ENCODE measurements at regions not wholly inside any gene's neighbourhood (a gene's known extent, or its start where the extent isn't known, plus 50 kb on each side); places are given as distances from the start of the nearest gene placed in this dataset.
"Not testable (repeated sequence)": the region's sequence is repeated elsewhere in the genome, so short reads cannot be mapped to it uniquely, and the experiment has no call there.

GRCh38 chr1:211890091-211890995 lies 59.8 kb upstream of the LPGAT1 start:
- DNase-seq; H3K36me3 ChIP-seq (replicated peaks; ENCODE audit: control insufficient read depth, insufficient read depth, low read length); H3K4me3 ChIP-seq (ENCODE audit: insufficient read depth, low read depth, low read length); H3K27me3 ChIP-seq (ENCODE audit: control insufficient read depth, insufficient read depth, low read length): not testable (repeated sequence)

GRCh38 chr1:211889307-211890090 lies 58.9 kb upstream of the LPGAT1 start:
- H3K4me3 ChIP-seq (ENCODE audit: insufficient read depth, low read depth, low read length) = peak overlapping the region; percentile 40
- peak; percentile 60 for DNase-seq
- not testable (repeated sequence) for H3K36me3 ChIP-seq (replicated peaks; ENCODE audit: control insufficient read depth, insufficient read depth, low read length); H3K27me3 ChIP-seq (ENCODE audit: control insufficient read depth, insufficient read depth, low read length)

GRCh38 chr1:211886551-211886950 lies 56.0 kb upstream of the LPGAT1 start:
- no peak for DNase-seq
- no peaks in the 10 kb centered on the region; the same call in 1 of the 2 replicates for H3K27me3 ChIP-seq (ENCODE audit: control insufficient read depth, insufficient read depth, low read length)
- H3K4me3 ChIP-seq (ENCODE audit: insufficient read depth, low read depth, low read length) = no peak overlapping the region
- no peaks in the 10 kb centered on the region for H3K36me3 ChIP-seq (replicated peaks; ENCODE audit: control insufficient read depth, insufficient read depth, low read length)

- DNase-seq = no peak
- no peaks in the 10 kb centered on the region for H3K36me3 ChIP-seq (replicated peaks; ENCODE audit: control insufficient read depth, insufficient read depth, low read length)
Observed at GRCh38 chr1:211885747-211886522, 55.4 kb upstream of the LPGAT1 start.

GRCh38 chr1:211882381-211883004 lies 51.9 kb upstream of the LPGAT1 start:
- DNase-seq = no peak
- no peaks in the 10 kb centered on the region for H3K27me3 ChIP-seq (ENCODE audit: control insufficient read depth, insufficient read depth, low read length)
- H3K36me3 ChIP-seq (replicated peaks; ENCODE audit: control insufficient read depth, insufficient read depth, low read length) = no peaks in the 10 kb centered on the region

More at GRCh38 chr1:211885747-211886522, 55.4 kb upstream of the LPGAT1 start:
- H3K27me3 ChIP-seq (ENCODE audit: control insufficient read depth, insufficient read depth, low read length) = no peaks in the 10 kb centered on the region; the same call in 1 of the 2 replicates
- no peak overlapping the region for H3K4me3 ChIP-seq (ENCODE audit: insufficient read depth, low read depth, low read length)

More at GRCh38 chr1:211882381-211883004, 51.9 kb upstream of the LPGAT1 start:
- no peak overlapping the region for H3K4me3 ChIP-seq (ENCODE audit: insufficient read depth, low read depth, low read length)
